H9 (cell line): ENCODE measurements at regions not wholly inside any gene's neighbourhood (a gene's known extent, or its start where the extent isn't known, plus 50 kb on each side); places are given as distances from the start of the nearest gene placed in this dataset.

Experiments
- DNase-seq: peaks from one replicate; pipeline ENCODE4 v3.0.0-alpha.2; 2017
- H2AFZ ChIP-seq: one replicate; pipeline ENCODE4 v1.6.1; 2013; ENCODE audit warnings: mild to moderate bottlenecking, low read length, control low read depth, moderate library complexity
- H2AK5ac ChIP-seq: 2 replicates; pipeline ENCODE4 v1.6.1; 2013; ENCODE audit warnings: low read length, control low read depth, mixed read lengths; ENCODE audit not compliant: insufficient read length
- H2BK120ac ChIP-seq: one replicate; pipeline ENCODE4 v1.6.1; 2013; ENCODE audit warnings: low read depth, mild to moderate bottlenecking, low read length, control low read depth, inconsistent platforms; ENCODE audit not compliant: poor library complexity, severe bottlenecking
- H2BK12ac ChIP-seq: 2 replicates; pipeline ENCODE4 v1.6.1; 2013; ENCODE audit warnings: low read length, control low read depth, mixed read lengths, low read depth; ENCODE audit not compliant: insufficient read length
- H2BK15ac ChIP-seq: 2 replicates; pipeline ENCODE4 v1.6.1; 2013; ENCODE audit warnings: low read depth, low read length, control low read depth
- H2BK20ac ChIP-seq: one replicate; pipeline ENCODE4 v1.6.1; 2013; ENCODE audit warnings: low read depth, mild to moderate bottlenecking, low read length, control low read depth, inconsistent platforms; ENCODE audit not compliant: poor library complexity, severe bottlenecking
- H2BK5ac ChIP-seq: 2 replicates; pipeline ENCODE4 v1.6.1; 2013; ENCODE audit warnings: low read length, control low read depth, mixed read lengths; ENCODE audit not compliant: insufficient read length
- H3K14ac ChIP-seq: 2 replicates; pipeline ENCODE4 v1.6.1; 2013; ENCODE audit warnings: low read length, control low read depth; ENCODE audit not compliant: insufficient read depth
- H3K18ac ChIP-seq: 2 replicates; pipeline ENCODE4 v1.6.1; 2013; ENCODE audit warnings: low read depth, mild to moderate bottlenecking, mixed read lengths, low read length, control low read depth; ENCODE audit not compliant: insufficient read length
- H3K23ac ChIP-seq: 2 replicates; pipeline ENCODE4 v1.6.1; 2013; ENCODE audit warnings: low read length, control low read depth, mixed read lengths, low read depth; ENCODE audit not compliant: insufficient read length
- H3K23me2 ChIP-seq: 2 replicates; pipeline ENCODE4 v1.6.1; 2013; ENCODE audit warnings: low read depth, mild to moderate bottlenecking, mixed read lengths, low read length, control low read depth; ENCODE audit not compliant: insufficient read length, poor library complexity, severe bottlenecking
- H3K27ac ChIP-seq: 2 replicates; pipeline ENCODE4 v1.5.1; 2013; ENCODE audit warnings: low read length, control low read depth, mixed read lengths, low read depth; ENCODE audit not compliant: insufficient read length
- H3K27me3 ChIP-seq: 2 replicates; pipeline ENCODE4 v1.6.1; 2013; ENCODE audit warnings: low read length, control low read depth, inconsistent platforms; ENCODE audit not compliant: insufficient read depth
- H3K4ac ChIP-seq: 2 replicates; pipeline ENCODE4 v1.6.1; 2013; ENCODE audit warnings: low read depth, mild to moderate bottlenecking, control low read depth, inconsistent platforms, low read length, moderate library complexity
- H3K4me1 ChIP-seq: 2 replicates; pipeline ENCODE4 v1.6.1; 2013; ENCODE audit warnings: low read length, control low read depth, inconsistent platforms; ENCODE audit not compliant: insufficient read depth
- H3K4me2 ChIP-seq: 2 replicates; pipeline ENCODE4 v1.6.1; 2013; ENCODE audit warnings: low read length, control low read depth, mixed read lengths; ENCODE audit not compliant: insufficient read length, insufficient read depth
- H3K56ac ChIP-seq: 2 replicates; pipeline ENCODE4 v1.6.1; 2013; ENCODE audit warnings: low read depth, mild to moderate bottlenecking, mixed read lengths, low read length, control low read depth; ENCODE audit not compliant: insufficient read length
- H3K79me1 ChIP-seq: 2 replicates; pipeline ENCODE4 v1.6.1; 2013; ENCODE audit warnings: low read depth, mild to moderate bottlenecking, moderate library complexity, low read length, control low read depth, inconsistent platforms; ENCODE audit not compliant: insufficient read depth, poor library complexity, severe bottlenecking
- H3K79me2 ChIP-seq: 2 replicates; pipeline ENCODE4 v1.6.1; 2013; ENCODE audit warnings: low read length, control low read depth, inconsistent platforms; ENCODE audit not compliant: insufficient read depth
- H3K9ac ChIP-seq: 2 replicates; pipeline ENCODE4 v1.6.1; 2013; ENCODE audit warnings: low read length, control low read depth, mixed read lengths; ENCODE audit not compliant: insufficient read length; ENCODE audit errors: extremely low read depth
- H3K9me3 ChIP-seq: one replicate; pipeline ENCODE4 v1.6.1; 2013; ENCODE audit warnings: low read depth, low read length, inconsistent platforms; ENCODE audit not compliant: control insufficient read depth
- H3T11ph ChIP-seq: one replicate; pipeline ENCODE4 v1.6.1; 2013; ENCODE audit warnings: mild to moderate bottlenecking, low read length, control low read depth, inconsistent platforms
- H4K20me1 ChIP-seq: one replicate; pipeline ENCODE4 v1.6.1; 2013; ENCODE audit not compliant: control insufficient read depth, insufficient read length, insufficient read depth
- H4K5ac ChIP-seq: 2 replicates; pipeline ENCODE4 v1.6.1; 2013; ENCODE audit warnings: low read depth, mild to moderate bottlenecking, mixed read lengths, low read length, control low read depth; ENCODE audit not compliant: insufficient read length
- H4K8ac ChIP-seq: replicated peaks from 2 replicates; pipeline ENCODE4 v1.6.1; 2013; ENCODE audit warnings: low read length, control low read depth, mixed read lengths, low read depth; ENCODE audit not compliant: insufficient read length
- H4K91ac ChIP-seq: 2 replicates; pipeline ENCODE4 v1.6.1; 2013; ENCODE audit warnings: low read depth, mild to moderate bottlenecking, moderate library complexity, mixed read lengths, low read length, control low read depth; ENCODE audit not compliant: insufficient read length
- H3K27ac Mint-ChIP-seq, 3 experiments: 2 replicates in 2 of 3; 3 replicates in 1 of 3; pipeline ENCODE4 v1.8.0; 2020 to 2021; ENCODE audit warnings: mixed read lengths in 3 of 3, mild to moderate bottlenecking in 1 of 3, moderate library complexity in 1 of 3
- H3K27me3 Mint-ChIP-seq: 2 replicates; pipeline ENCODE4 v1.8.0; 2021; ENCODE audit warnings: low read depth, mild to moderate bottlenecking, moderate library complexity, mixed read lengths
- H3K36me3 Mint-ChIP-seq, 3 experiments: 2 replicates in 2 of 3; 3 replicates in 1 of 3; pipeline ENCODE4 v1.8.0; 2020 to 2021; ENCODE audit warnings: low read depth in 3 of 3, mixed read lengths in 3 of 3; ENCODE audit not compliant: insufficient read depth in 1 of 3
- H3K4me1 Mint-ChIP-seq, 2 experiments: 2 replicates each; pipeline ENCODE4 v1.8.0; 2020; ENCODE audit warnings: mixed read lengths in 2 of 2
- H3K4me3 Mint-ChIP-seq, 2 experiments: 2 replicates in 1 of 2; 3 replicates in 1 of 2; pipeline ENCODE4 v1.8.0; 2020 to 2021; ENCODE audit warnings: mild to moderate bottlenecking in 2 of 2, mixed read lengths in 2 of 2, moderate library complexity in 1 of 2
- H3K9me3 Mint-ChIP-seq, 2 experiments: 2 replicates in 1 of 2; 3 replicates in 1 of 2; pipeline ENCODE4 v1.8.0; 2020; ENCODE audit warnings: mild to moderate bottlenecking in 2 of 2, mixed read lengths in 2 of 2, moderate library complexity in 1 of 2
- CTCF ChIP-seq: fragments of 200-600 bp; sonication (generic); conservative IDR thresholded peaks from 3 replicates; pipeline ENCODE4 v1.8.0; 2021; ENCODE audit warnings: antibody characterized with exemption, mild to moderate bottlenecking

GRCh38 chr1:195516036-195516435, 1092.2 kb downstream of the KCNT2 start:
- Histone ChIP-seq H3K9me3 (no peaks in the 10 kb centered on the region), H3K56ac (no peak overlapping the region), H2BK20ac (no peak overlapping the region), H3K4ac (no peak overlapping the region), H3T11ph (no peak overlapping the region), H3K9ac (no peak overlapping the region), H3K4me2 (no peak overlapping the region), H2BK12ac (no peak overlapping the region), H3K27me3 (no peaks in the 10 kb centered on the region), H3K18ac (no peak overlapping the region), H2AK5ac (no peak overlapping the region), H3K27ac (no peak overlapping the region), H2BK120ac (no peak overlapping the region), H3K14ac (no peak overlapping the region), H2BK5ac (no peak overlapping the region), H4K5ac (no peak overlapping the region), H3K23me2 (no peaks in the 10 kb centered on the region), H3K23ac (no peak overlapping the region), H3K79me1 (no peaks in the 10 kb centered on the region), H3K4me1 (no peaks in the 10 kb centered on the region), H3K79me2 (no peaks in the 10 kb centered on the region), H4K8ac (no peak overlapping the region), H4K91ac (no peak overlapping the region), H2BK15ac (no peak overlapping the region), H2AFZ (no peak overlapping the region), H4K20me1 (no peaks in the 10 kb centered on the region)
- no peaks in the 10 kb centered on the region for H3K4me1 Mint-ChIP-seq
- no peak for TF ChIP-seq CTCF
- no peak overlapping the region for H3K27ac Mint-ChIP-seq
- no peaks in the 10 kb centered on the region for H3K36me3 Mint-ChIP-seq
- no peaks in the 10 kb centered on the region for H3K27me3 Mint-ChIP-seq
- H3K9me3 Mint-ChIP-seq: no peaks in the 10 kb centered on the region
- no peak for DNase-seq
- no peak overlapping the region for H3K4me3 Mint-ChIP-seq
